ENCODE measurements at regions not wholly inside any gene's neighbourhood (a gene's known extent, or its start where the extent isn't known, plus 50 kb on each side); places are given as distances from the start of the nearest gene placed in this dataset.
"Not testable (repeated sequence)": the region's sequence is repeated elsewhere in the genome, so short reads cannot be mapped to it uniquely, and the experiment has no call there.

- no peak for DNase-seq
Observed at GRCh38 chr2:82752396-82752795, 1706.7 kb downstream of the SUCLG1 start.

GRCh38 chr2:82748653-82749052 lies 1710.4 kb downstream of the SUCLG1 start:
- DNase-seq, result no peak

- DNase-seq, result no peak
Observed at GRCh38 chr2:82740527-82740926, 1718.6 kb downstream of the SUCLG1 start.

- not testable (repeated sequence) for DNase-seq
Observed at GRCh38 chr2:82737965-82738364, 1721.1 kb downstream of the SUCLG1 start.

- DNase-seq, result no peak
Observed at GRCh38 chr2:82735336-82735735, 1723.7 kb downstream of the SUCLG1 start.

GRCh38 chr2:82731824-82732223 lies 1727.3 kb downstream of the SUCLG1 start:
- DNase-seq, result no peak

GRCh38 chr2:82730811-82731210 lies 1728.3 kb downstream of the SUCLG1 start:
- DNase-seq, result no peak

GRCh38 chr2:82728090-82728489 lies 1731.0 kb downstream of the SUCLG1 start:
- no peak for DNase-seq

- no peak for DNase-seq
Observed at GRCh38 chr2:82708681-82709080, 1750.4 kb downstream of the SUCLG1 start.

- no peak for DNase-seq
Observed at GRCh38 chr2:82697231-82697630, 1761.8 kb downstream of the SUCLG1 start.

GRCh38 chr2:82694431-82694830 lies 1764.6 kb downstream of the SUCLG1 start:
- DNase-seq, result no peak

GRCh38 chr2:82690757-82691411 lies 1768.2 kb downstream of the SUCLG1 start:
- DNase-seq, result no peak

- DNase-seq, result no peak
Observed at GRCh38 chr2:82675186-82675585, 1783.9 kb downstream of the SUCLG1 start.

- no peak for DNase-seq
Observed at GRCh38 chr2:82674652-82675051, 1784.4 kb downstream of the SUCLG1 start.

GRCh38 chr2:82667491-82667890 lies 1791.6 kb downstream of the SUCLG1 start:
- no peak for DNase-seq

- DNase-seq, result no peak
Observed at GRCh38 chr2:82665691-82666090, 1793.4 kb downstream of the SUCLG1 start.

- DNase-seq, result no peak
Observed at GRCh38 chr2:82657106-82657505, 1802.0 kb downstream of the SUCLG1 start.

- no peak for DNase-seq
Observed at GRCh38 chr2:82656420-82656819, 1802.7 kb downstream of the SUCLG1 start.

- DNase-seq, result no peak
Observed at GRCh38 chr2:82652117-82652516, 1807.0 kb downstream of the SUCLG1 start.

- no peak for DNase-seq
Observed at GRCh38 chr2:82650038-82650437, 1809.0 kb downstream of the SUCLG1 start.

- DNase-seq, result no peak
Observed at GRCh38 chr2:82641598-82642180, 1817.4 kb downstream of the SUCLG1 start.

GRCh38 chr2:82636402-82637020 lies 1822.6 kb downstream of the SUCLG1 start:
- DNase-seq, result no peak

- DNase-seq, result no peak
Observed at GRCh38 chr2:82599021-82599420, 1860.1 kb downstream of the SUCLG1 start.

- no peak for DNase-seq
Observed at GRCh38 chr2:82596581-82596980, 1862.5 kb downstream of the SUCLG1 start.

- no peak for DNase-seq
Observed at GRCh38 chr2:82591718-82592117, 1867.4 kb downstream of the SUCLG1 start.

Data from NCI-H1694 (cell line).